Neural progenitor cell (in vitro differentiated cells): ENCODE measurements at regions not wholly inside any gene's neighbourhood (a gene's known extent, or its start where the extent isn't known, plus 50 kb on each side); places are given as distances from the start of the nearest gene placed in this dataset.

Source experiments
- DNase-seq: peaks from one replicate; pipeline ENCODE4 v3.0.0-alpha.2; 2016; ENCODE audit warnings: low spot score
- H2AFZ ChIP-seq: fragments of 200-600 bp; sonication (generic); replicated peaks from 2 replicates; pipeline ENCODE4 v1.6.1; 2016; ENCODE audit warnings: antibody characterized with exemption
- H3F3A ChIP-seq: fragments of 200-600 bp; sonication (generic); 2 replicates; pipeline ENCODE4 v1.6.1; 2016; ENCODE audit warnings: antibody characterized with exemption, low read depth
- H3K27ac ChIP-seq: fragments of 200-600 bp; sonication (generic); 2 replicates; pipeline ENCODE4 v1.5.1; 2016; ENCODE audit warnings: mild to moderate bottlenecking
- H3K27me3 ChIP-seq: fragments of 200-600 bp; sonication (generic); 2 replicates; pipeline ENCODE4 v1.6.1; 2016; ENCODE audit warnings: mild to moderate bottlenecking, moderate library complexity
- H3K36me3 ChIP-seq: fragments of 200-600 bp; sonication (generic); 2 replicates; pipeline ENCODE4 v1.5.1; 2016
- H3K4me1 ChIP-seq: fragments of 200-600 bp; sonication (generic); 2 replicates; pipeline ENCODE4 v1.6.1; 2016; ENCODE audit warnings: mixed run types
- H3K4me2 ChIP-seq: fragments of 200-600 bp; sonication (generic); 2 replicates; pipeline ENCODE4 v1.6.1; 2016
- H3K4me3 ChIP-seq: fragments of 200-600 bp; sonication (generic); 2 replicates; pipeline ENCODE4 v1.5.1; 2016
- H3K79me2 ChIP-seq: fragments of 200-600 bp; sonication (generic); 2 replicates; pipeline ENCODE4 v1.6.1; 2016; ENCODE audit warnings: low read depth
- H3K9ac ChIP-seq: fragments of 200-600 bp; sonication (generic); 2 replicates; pipeline ENCODE4 v1.6.1; 2016
- H3K9me3 ChIP-seq: fragments of 200-600 bp; sonication (generic); 2 replicates; pipeline ENCODE4 v1.5.1; 2016; ENCODE audit warnings: low read depth
- H4K20me1 ChIP-seq: fragments of 200-600 bp; sonication (generic); 2 replicates; pipeline ENCODE4 v1.6.1; 2016; ENCODE audit warnings: low read depth
- H3K27ac Mint-ChIP-seq: 3 replicates; pipeline ENCODE4 v1.8.0; 2021; ENCODE audit warnings: mixed read lengths
- H3K27me3 Mint-ChIP-seq: 2 replicates; pipeline ENCODE4 v1.8.0; 2022; ENCODE audit warnings: low read depth, mild to moderate bottlenecking, inconsistent platforms, moderate library complexity, mixed read lengths; ENCODE audit not compliant: insufficient read depth
- H3K36me3 Mint-ChIP-seq: 3 replicates; pipeline ENCODE4 v1.8.0; 2021; ENCODE audit warnings: mixed read lengths
- H3K4me1 Mint-ChIP-seq: 3 replicates; pipeline ENCODE4 v1.8.0; 2021; ENCODE audit warnings: mixed read lengths
- H3K4me3 Mint-ChIP-seq: 3 replicates; pipeline ENCODE4 v1.8.0; 2021; ENCODE audit warnings: mild to moderate bottlenecking, moderate library complexity, mixed read lengths
- H3K9me3 Mint-ChIP-seq: 3 replicates; pipeline ENCODE4 v1.8.0; 2020; ENCODE audit warnings: mixed read lengths
- EZH2 ChIP-seq: fragments of 200-600 bp; sonication (generic); IDR thresholded peaks from 2 replicates; pipeline ENCODE4 v1.6.1; 2017; ENCODE audit warnings: antibody characterized with exemption, mild to moderate bottlenecking, moderate library complexity
- EZH2phosphoT487 ChIP-seq: fragments of 200-600 bp; sonication (generic); IDR thresholded peaks from 2 replicates; pipeline ENCODE4 v1.6.1; 2017; ENCODE audit warnings: antibody characterized with exemption
- TF ChIP-seq, protein P1 (sequence below): fragments of 200-600 bp; sonication (generic); IDR thresholded peaks from 2 replicates; pipeline ENCODE4 v1.5.1; 2017; ENCODE audit warnings: antibody characterized with exemption, mild to moderate bottlenecking

DNA sequence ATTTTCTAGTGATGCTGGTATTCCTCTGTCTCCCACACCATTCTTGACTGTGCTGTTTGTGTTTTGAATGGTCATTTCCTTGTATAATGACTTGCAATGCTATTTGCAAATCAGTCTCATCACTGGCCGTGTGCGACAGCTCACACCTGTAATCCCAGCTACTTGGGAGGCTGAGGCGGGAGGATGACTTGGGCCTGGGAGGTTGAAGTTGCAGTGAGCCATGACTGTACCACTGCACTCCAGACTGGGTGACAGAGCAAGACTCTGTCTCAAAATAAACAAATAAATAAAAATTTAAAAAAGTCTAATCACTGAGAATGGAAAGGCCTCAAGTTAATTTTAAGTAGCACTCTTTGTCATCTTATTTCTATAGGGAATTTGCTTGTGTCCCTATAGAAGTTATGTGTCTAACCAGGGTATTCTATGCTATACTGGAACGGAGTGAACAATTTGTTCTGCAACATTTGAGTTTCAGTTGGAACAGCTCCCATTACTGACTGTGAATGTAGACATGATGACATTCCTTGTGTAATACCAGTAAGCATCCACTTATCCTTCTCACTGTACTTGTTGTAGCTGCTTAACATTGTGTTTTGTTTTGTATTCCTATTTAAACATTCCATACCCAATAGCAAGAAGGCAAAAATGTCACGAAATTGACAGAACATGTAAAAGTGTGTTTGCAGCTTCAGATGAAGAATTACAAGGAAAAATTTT lies 126.3 kb downstream of the MGST1 start:
- H3K36me3 ChIP-seq, result no peaks in the 10 kb centered on the region
- no peaks in the 10 kb centered on the region for H3K79me2 ChIP-seq
- H3K27me3 Mint-ChIP-seq, result no peaks in the 10 kb centered on the region

DNA sequence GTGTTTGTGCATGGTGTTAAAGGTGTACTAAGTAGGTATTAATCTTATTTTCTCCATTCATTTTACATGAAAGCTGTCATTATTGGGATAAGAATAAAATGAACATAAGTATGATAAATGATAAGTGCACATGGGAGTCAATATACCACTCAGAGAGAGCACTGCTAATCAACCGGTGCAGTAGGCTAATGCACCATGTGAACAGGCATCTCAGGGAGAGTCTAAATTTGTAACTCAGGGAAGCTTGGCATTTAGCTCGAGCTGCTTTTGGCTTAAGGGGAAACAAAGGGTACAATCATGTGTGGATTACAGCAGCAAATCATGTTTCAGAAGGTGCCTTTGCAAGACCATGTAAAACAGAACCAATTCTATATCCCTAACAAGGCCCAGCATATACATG lies 127.4 kb downstream of the MGST1 start:
- Histone ChIP-seq H4K20me1 (no peaks in the 10 kb centered on the region), H3K36me3 (no peaks in the 10 kb centered on the region), H3K4me1 (peaks cover 7% of the 10 kb centered on the region), H3K27ac (no peak overlapping the region), H3K9me3 (no peaks in the 10 kb centered on the region), H3F3A (no peaks in the 10 kb centered on the region), H3K79me2 (no peaks in the 10 kb centered on the region), H2AFZ (no peak overlapping the region), H3K4me3 (no peak overlapping the region), H3K9ac (no peak overlapping the region), H3K27me3 (no peaks in the 10 kb centered on the region), H3K4me2 (no peak overlapping the region)
- TF ChIP-seq, protein P1, sequence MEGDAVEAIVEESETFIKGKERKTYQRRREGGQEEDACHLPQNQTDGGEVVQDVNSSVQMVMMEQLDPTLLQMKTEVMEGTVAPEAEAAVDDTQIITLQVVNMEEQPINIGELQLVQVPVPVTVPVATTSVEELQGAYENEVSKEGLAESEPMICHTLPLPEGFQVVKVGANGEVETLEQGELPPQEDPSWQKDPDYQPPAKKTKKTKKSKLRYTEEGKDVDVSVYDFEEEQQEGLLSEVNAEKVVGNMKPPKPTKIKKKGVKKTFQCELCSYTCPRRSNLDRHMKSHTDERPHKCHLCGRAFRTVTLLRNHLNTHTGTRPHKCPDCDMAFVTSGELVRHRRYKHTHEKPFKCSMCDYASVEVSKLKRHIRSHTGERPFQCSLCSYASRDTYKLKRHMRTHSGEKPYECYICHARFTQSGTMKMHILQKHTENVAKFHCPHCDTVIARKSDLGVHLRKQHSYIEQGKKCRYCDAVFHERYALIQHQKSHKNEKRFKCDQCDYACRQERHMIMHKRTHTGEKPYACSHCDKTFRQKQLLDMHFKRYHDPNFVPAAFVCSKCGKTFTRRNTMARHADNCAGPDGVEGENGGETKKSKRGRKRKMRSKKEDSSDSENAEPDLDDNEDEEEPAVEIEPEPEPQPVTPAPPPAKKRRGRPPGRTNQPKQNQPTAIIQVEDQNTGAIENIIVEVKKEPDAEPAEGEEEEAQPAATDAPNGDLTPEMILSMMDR, result no peak
- TF ChIP-seq EZH2 (no peak), EZH2phosphoT487 (no peak)
- no peak overlapping the region for H3K27ac Mint-ChIP-seq
- DNase-seq, result peak; percentile 32
- H3K27me3 Mint-ChIP-seq, result no peaks in the 10 kb centered on the region
- no peaks in the 10 kb centered on the region for H3K36me3 Mint-ChIP-seq
- H3K4me1 Mint-ChIP-seq, result no peaks in the 10 kb centered on the region
- no peak overlapping the region for H3K4me3 Mint-ChIP-seq
- H3K9me3 Mint-ChIP-seq, result no peaks in the 10 kb centered on the region

More for the DNA sequence above, 126.3 kb downstream of the MGST1 start:
- H3K9me3 Mint-ChIP-seq, result no peaks in the 10 kb centered on the region
- no peaks in the 10 kb centered on the region for H3F3A ChIP-seq
- H3K4me2 ChIP-seq, result no peak overlapping the region
- no peaks in the 10 kb centered on the region for H3K4me1 Mint-ChIP-seq
- H3K27ac Mint-ChIP-seq, result no peak overlapping the region
- no peak overlapping the region for H3K4me3 Mint-ChIP-seq
- H2AFZ ChIP-seq, result no peak overlapping the region
- DNase-seq, result no peak
- no peak for TF ChIP-seq EZH2phosphoT487
- TF ChIP-seq EZH2, result no peak
- no peaks in the 10 kb centered on the region for H3K36me3 Mint-ChIP-seq
- no peak overlapping the region for H3K27ac ChIP-seq
- H3K4me3 ChIP-seq, result no peak overlapping the region
- H3K9ac ChIP-seq, result no peak overlapping the region
- H3K9me3 ChIP-seq, result no peaks in the 10 kb centered on the region
- no peaks in the 10 kb centered on the region for H4K20me1 ChIP-seq
- no peaks in the 10 kb centered on the region for H3K27me3 ChIP-seq
- peaks cover 7% of the 10 kb centered on the region for H3K4me1 ChIP-seq

- Mint-ChIP-seq H3K27ac (no peak overlapping the region), H3K36me3 (no peaks in the 10 kb centered on the region), H3K4me1 (no peaks in the 10 kb centered on the region), H3K9me3 (no peaks in the 10 kb centered on the region), H3K4me3 (no peak overlapping the region), H3K27me3 (no peaks in the 10 kb centered on the region)
- Histone ChIP-seq H3K9ac (no peak overlapping the region), H3K27ac (no peak overlapping the region), H3F3A (no peaks in the 10 kb centered on the region), H3K79me2 (no peaks in the 10 kb centered on the region), H3K9me3 (no peaks in the 10 kb centered on the region), H4K20me1 (no peaks in the 10 kb centered on the region), H2AFZ (no peak overlapping the region), H3K27me3 (no peaks in the 10 kb centered on the region), H3K4me1 (peaks cover 7% of the 10 kb centered on the region), H3K4me2 (no peak overlapping the region), H3K4me3 (no peak overlapping the region), H3K36me3 (no peaks in the 10 kb centered on the region)
- no peak for DNase-seq
- no peak for TF ChIP-seq EZH2
- no peak for TF ChIP-seq EZH2phosphoT487
- TF ChIP-seq, protein P1, result no peak
These were observed 128.1 kb downstream of the MGST1 start for GRCh38 chr12:16475521-16475920.

DNA sequence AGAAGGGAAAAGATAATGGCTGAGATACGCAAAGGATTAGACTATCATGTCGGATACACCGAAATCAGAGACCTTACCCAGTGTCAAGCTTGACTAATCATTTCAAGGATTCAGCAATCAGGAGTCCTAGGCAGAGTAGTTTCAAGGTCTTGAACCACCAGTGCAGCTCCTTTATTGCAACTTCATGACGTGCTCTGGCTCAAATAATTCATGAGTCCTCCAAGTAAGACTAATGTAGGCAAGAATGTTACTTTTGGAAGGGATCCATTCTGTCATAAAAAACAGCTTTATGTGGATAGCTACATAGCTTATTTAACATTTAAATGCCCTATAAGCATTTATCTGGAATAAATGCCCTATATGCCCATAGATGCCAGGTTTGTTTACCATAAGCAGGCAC lies 123.2 kb downstream of the LMO3 start:
- no peaks in the 10 kb centered on the region for H3K27me3 Mint-ChIP-seq
- H3K36me3 Mint-ChIP-seq, result no peaks in the 10 kb centered on the region
- no peak overlapping the region for H3K4me3 ChIP-seq
- no peaks in the 10 kb centered on the region for H3K27me3 ChIP-seq
- no peaks in the 10 kb centered on the region for H3K4me1 Mint-ChIP-seq
- H3K9me3 ChIP-seq, result no peaks in the 10 kb centered on the region
- no peaks in the 10 kb centered on the region for H4K20me1 ChIP-seq
- H3K9me3 Mint-ChIP-seq, result peaks cover 16% of the 10 kb centered on the region
- H3K79me2 ChIP-seq, result no peaks in the 10 kb centered on the region
- TF ChIP-seq, protein P1, result no peak
- TF ChIP-seq EZH2phosphoT487 (no peak), EZH2 (no peak)
- H3K4me1 ChIP-seq, result no peaks in the 10 kb centered on the region
- no peak overlapping the region for H2AFZ ChIP-seq
- H3K4me2 ChIP-seq, result no peak overlapping the region
- no peaks in the 10 kb centered on the region for H3F3A ChIP-seq
- no peak for DNase-seq
- H3K36me3 ChIP-seq, result no peaks in the 10 kb centered on the region
- H3K4me3 Mint-ChIP-seq, result no peak overlapping the region
- no peak overlapping the region for H3K27ac Mint-ChIP-seq
- H3K27ac ChIP-seq, result no peak overlapping the region
- no peak overlapping the region for H3K9ac ChIP-seq
